GM21528 (cell line): ENCODE measurements at regions not wholly inside any gene's neighbourhood (a gene's known extent, or its start where the extent isn't known, plus 50 kb on each side); places are given as distances from the start of the nearest gene placed in this dataset.
"Not testable (repeated sequence)": the region's sequence is repeated elsewhere in the genome, so short reads cannot be mapped to it uniquely, and the experiment has no call there.

ENCODE experiments used
- ATAC-seq: cut with Tn5 transposase; IDR thresholded peaks from one replicate; pipeline ENCODE4 v1.9.1; 2021; ENCODE audit warnings: mild to moderate bottlenecking, moderate library complexity; ENCODE audit not compliant: unreplicated experiment, low FRiP score

GRCh38 chr4:26062215-26062614 lies 148.2 kb downstream of the SMIM20 start:
- no peak for ATAC-seq

- ATAC-seq, result not testable (repeated sequence)
Measured at GRCh38 chr4:26064009-26064408, 150.0 kb downstream of the SMIM20 start.

- no peak for ATAC-seq
Measured at GRCh38 chr4:26065833-26066232, 151.8 kb downstream of the SMIM20 start.

- no peak for ATAC-seq
Measured at GRCh38 chr4:26067035-26067434, 153.0 kb downstream of the SMIM20 start.

GRCh38 chr4:26069218-26069617 lies 155.2 kb downstream of the SMIM20 start:
- no peak for ATAC-seq

- ATAC-seq, result no peak
Measured at GRCh38 chr4:26071688-26072087, 157.7 kb downstream of the SMIM20 start.

- no peak for ATAC-seq
Measured at GRCh38 chr4:26073886-26074560, 160.0 kb downstream of the SMIM20 start.

- ATAC-seq, result peak; percentile 68
Measured at GRCh38 chr4:26074712-26075430, 160.9 kb downstream of the SMIM20 start.

GRCh38 chr4:26075583-26075982 lies 161.6 kb downstream of the SMIM20 start:
- ATAC-seq, result peak; percentile 19

GRCh38 chr4:26076000-26076587 lies 162.1 kb downstream of the SMIM20 start:
- peak; percentile 74 for ATAC-seq

- ATAC-seq, result no peak
Measured at GRCh38 chr4:26076896-26077295, 162.9 kb downstream of the SMIM20 start.

- ATAC-seq, result no peak
Measured at GRCh38 chr4:26077756-26078155, 163.7 kb downstream of the SMIM20 start.

- no peak for ATAC-seq
Measured at GRCh38 chr4:26080870-26081628, 167.0 kb downstream of the SMIM20 start.

- ATAC-seq, result no peak
Measured at GRCh38 chr4:26081795-26082498, 167.9 kb downstream of the SMIM20 start.

GRCh38 chr4:26082565-26082964 lies 168.5 kb downstream of the SMIM20 start:
- ATAC-seq, result no peak

- peak; percentile 49 for ATAC-seq
Measured at GRCh38 chr4:26083987-26084386, 170.0 kb downstream of the SMIM20 start.

- no peak for ATAC-seq
Measured at GRCh38 chr4:26084414-26084813, 170.4 kb downstream of the SMIM20 start.

GRCh38 chr4:26085551-26085950 lies 171.5 kb downstream of the SMIM20 start:
- ATAC-seq, result no peak

- no peak for ATAC-seq
Measured at GRCh38 chr4:26086621-26087441, 172.8 kb downstream of the SMIM20 start.
